Natural killer cell (primary cell): ENCODE measurements at regions not wholly inside any gene's neighbourhood (a gene's known extent, or its start where the extent isn't known, plus 50 kb on each side); places are given as distances from the start of the nearest gene placed in this dataset.

Source experiments
- ATAC-seq, 3 donors: fragments of 150-1000 bp in 2 of 3; fragments of 200-7000 bp in 1 of 3; cut with Tn5 transposase; 1 replicate in 1 of 3; 2 replicates in 2 of 3; pipeline ENCODE4 v1.10.0; 2021; ENCODE audit warnings: mild to moderate bottlenecking in 2 of 3, moderate library complexity in 2 of 3
- DNase-seq, 2 donors: peaks; one replicate each; pipeline versions ENCODE4 v3.0.0 to v3.0.0-alpha.2; 2013 to 2021; ENCODE audit warnings: mixed read lengths in 1 of 2
- H3K27ac ChIP-seq: one replicate; pipeline ENCODE4 v1.5.1; 2013; ENCODE audit warnings: mild to moderate bottlenecking, low read length
- H3K27me3 ChIP-seq: one replicate; pipeline ENCODE4 v1.6.1; 2013; ENCODE audit warnings: low read length; ENCODE audit not compliant: control insufficient read depth, insufficient read depth
- H3K36me3 ChIP-seq: one replicate; pipeline ENCODE4 v1.6.1; 2013; ENCODE audit warnings: low read length; ENCODE audit not compliant: control insufficient read depth, insufficient read depth
- H3K4me1 ChIP-seq: one replicate; pipeline ENCODE4 v1.6.1; 2013; ENCODE audit warnings: low read length; ENCODE audit not compliant: control insufficient read depth, insufficient read depth
- H3K4me3 ChIP-seq: one replicate; pipeline ENCODE4 v1.5.1; 2013; ENCODE audit warnings: low read length
- H3K9me3 ChIP-seq: one replicate; pipeline ENCODE4 v1.6.1; 2013; ENCODE audit warnings: low read length; ENCODE audit not compliant: control insufficient read depth, insufficient read depth
- H3K27ac Mint-ChIP-seq, 2 donors: one replicate each; pipeline ENCODE4 v1.8.0; 2022; ENCODE audit warnings: mild to moderate bottlenecking in 2 of 2, mixed read lengths in 2 of 2, moderate library complexity in 1 of 2
- H3K27me3 Mint-ChIP-seq, 2 donors: one replicate each; pipeline ENCODE4 v1.8.0; 2022; ENCODE audit warnings: low read depth in 2 of 2, mixed read lengths in 2 of 2
- H3K36me3 Mint-ChIP-seq: one replicate; pipeline ENCODE4 v1.8.0; 2022; ENCODE audit warnings: mixed read lengths
- H3K4me1 Mint-ChIP-seq, 2 donors: one replicate each; pipeline ENCODE4 v1.8.0; 2022; ENCODE audit warnings: mixed read lengths in 2 of 2
- H3K4me3 Mint-ChIP-seq: one replicate; pipeline ENCODE4 v1.8.0; 2022; ENCODE audit warnings: mild to moderate bottlenecking, moderate library complexity, mixed read lengths
- H3K9me3 Mint-ChIP-seq, 2 donors: one replicate each; pipeline ENCODE4 v1.8.0; 2022; ENCODE audit warnings: mixed read lengths in 2 of 2
- CTCF ChIP-seq: fragments of 200-600 bp; IDR thresholded peaks from one replicate; pipeline ENCODE4 v1.8.0; 2022; ENCODE audit warnings: antibody characterized with exemption
- WGBS: methylation state at CpG from one replicate; pipeline ENCODE4 v1.1.7; 2013; ENCODE audit warnings: missing lambda C conversion rate; ENCODE audit not compliant: insufficient coverage; 5-methylcytosine and 5-hydroxymethylcytosine counted together
- intact Hi-C: fragments of 100-400 bp; cut with micrococcal nuclease; formaldehyde crosslinking; loops from one replicate; pipeline ENCODE4 v1.14.2; 2022

GRCh38 chr21:41102281-41102680 lies 65.7 kb upstream of the BACE2 start:
- Histone ChIP-seq H3K36me3 (no peaks in the 10 kb centered on the region), H3K9me3 (no peaks in the 10 kb centered on the region), H3K4me3 (no peak overlapping the region), H3K27ac (no peak overlapping the region), H3K27me3 (no peaks in the 10 kb centered on the region), H3K4me1 (no peaks in the 10 kb centered on the region)
- Mint-ChIP-seq H3K9me3 (no peaks in the 10 kb centered on the region), H3K27ac (no peak overlapping the region), H3K4me1 (no peaks in the 10 kb centered on the region), H3K36me3 (no peaks in the 10 kb centered on the region), H3K4me3 (no peak overlapping the region), H3K27me3 (peaks cover 7 to 25% of the 10 kb centered on the region in 2 donors)
- ATAC-seq (no peak), DNase-seq (no peak)
- 22% methylated on average over 6 of the region's 6 CpGs for WGBS
- intact Hi-C loops, result no loop called here
- no peak for TF ChIP-seq CTCF

- H3K4me1 ChIP-seq, result peaks cover under 1% of the 10 kb centered on the region
- no peak for TF ChIP-seq CTCF
- H3K4me3 Mint-ChIP-seq, result no peak overlapping the region
- H3K36me3 ChIP-seq, result no peaks in the 10 kb centered on the region
- intact Hi-C loops, result no loop called here
- H3K4me1 Mint-ChIP-seq, result peaks cover 13 to 14% of the 10 kb centered on the region in 2 donors
- H3K27me3 Mint-ChIP-seq, result peaks cover 25 to 39% of the 10 kb centered on the region in 2 donors
- no peaks in the 10 kb centered on the region for H3K27me3 ChIP-seq
- no peak overlapping the region for H3K27ac Mint-ChIP-seq
- no peaks in the 10 kb centered on the region for H3K36me3 Mint-ChIP-seq
- ATAC-seq, result no peak
- no peak for DNase-seq
- no peak overlapping the region for H3K27ac ChIP-seq
- H3K9me3 ChIP-seq, result no peaks in the 10 kb centered on the region
- no peaks in the 10 kb centered on the region for H3K9me3 Mint-ChIP-seq
- WGBS, result 87% methylated on average over 11 of the region's 11 CpGs
- no peak overlapping the region for H3K4me3 ChIP-seq
These were observed 60.4 kb upstream of the BACE2 start for GRCh38 chr21:41107602-41108001.

GRCh38 chr21:41108668-41109585 lies 59.0 kb upstream of the BACE2 start:
- H3K27me3 ChIP-seq, result no peaks in the 10 kb centered on the region
- no peaks in the 10 kb centered on the region for H3K9me3 Mint-ChIP-seq
- intact Hi-C loops, result no loop called here
- 50% methylated on average over 17 of the region's 17 CpGs for WGBS
- no peak overlapping the region for H3K4me3 Mint-ChIP-seq
- peaks cover 10% of the 10 kb centered on the region for H3K4me1 ChIP-seq
- H3K9me3 ChIP-seq, result no peaks in the 10 kb centered on the region
- no peaks in the 10 kb centered on the region for H3K36me3 ChIP-seq
- H3K27ac Mint-ChIP-seq, result no peak overlapping the region
- peaks cover 23% of the 10 kb centered on the region in 2 donors for H3K4me1 Mint-ChIP-seq
- no peaks in the 10 kb centered on the region for H3K36me3 Mint-ChIP-seq
- no peak for DNase-seq
- no peak for TF ChIP-seq CTCF
- ATAC-seq, result no peak
- peaks cover 25 to 39% of the 10 kb centered on the region in 2 donors for H3K27me3 Mint-ChIP-seq
- H3K4me3 ChIP-seq, result no peak overlapping the region
- H3K27ac ChIP-seq, result no peak overlapping the region
